ENCODE measurements at regions not wholly inside any gene's neighbourhood (a gene's known extent, or its start where the extent isn't known, plus 50 kb on each side); places are given as distances from the start of the nearest gene placed in this dataset.

DNA sequence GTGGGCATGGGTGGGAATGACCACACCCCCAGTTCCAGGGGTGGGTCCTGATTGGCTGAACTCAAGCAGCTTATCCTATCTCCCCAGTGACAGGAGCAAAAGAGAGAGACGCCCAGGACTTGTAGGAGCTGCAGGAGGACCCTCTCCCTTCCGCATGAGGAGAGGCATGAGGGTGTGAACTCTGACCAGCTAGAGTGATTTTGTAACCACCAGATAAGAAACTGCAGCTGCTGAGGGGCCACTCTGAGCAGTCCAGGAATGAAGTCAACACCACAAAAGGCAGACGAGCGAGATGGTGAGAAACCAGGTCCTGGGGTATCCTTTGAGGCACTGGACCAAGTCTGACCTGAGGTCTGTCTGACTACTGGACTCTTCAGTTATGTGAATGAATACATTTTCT is 521.9 kb downstream of the BNC2 start:
- peaks cover 43% of the 10 kb centered on the region for H3K4me1 ChIP-seq
- H3K4me3 ChIP-seq: no peak overlapping the region
- Mint-ChIP-seq H3K4me3 (no peak overlapping the region), H3K27ac (peak overlapping the region; percentile 88), H3K4me1 (peaks cover 63% of the 10 kb centered on the region), H3K9me3 (peaks cover 18% of the 10 kb centered on the region), H3K36me3 (no peaks in the 10 kb centered on the region), H3K27me3 (ENCODE audit: insufficient read depth, low read depth) (peaks cover 13% of the 10 kb centered on the region)
- no peaks in the 10 kb centered on the region for H4K20me1 ChIP-seq (ENCODE audit: low read depth)
- no peak overlapping the region for H3K9ac ChIP-seq
- no peak overlapping the region for H2AFZ ChIP-seq (replicated peaks)
- no peaks in the 10 kb centered on the region for H3K9me3 ChIP-seq (ENCODE audit: low read depth)
- TF ChIP-seq, protein P1, sequence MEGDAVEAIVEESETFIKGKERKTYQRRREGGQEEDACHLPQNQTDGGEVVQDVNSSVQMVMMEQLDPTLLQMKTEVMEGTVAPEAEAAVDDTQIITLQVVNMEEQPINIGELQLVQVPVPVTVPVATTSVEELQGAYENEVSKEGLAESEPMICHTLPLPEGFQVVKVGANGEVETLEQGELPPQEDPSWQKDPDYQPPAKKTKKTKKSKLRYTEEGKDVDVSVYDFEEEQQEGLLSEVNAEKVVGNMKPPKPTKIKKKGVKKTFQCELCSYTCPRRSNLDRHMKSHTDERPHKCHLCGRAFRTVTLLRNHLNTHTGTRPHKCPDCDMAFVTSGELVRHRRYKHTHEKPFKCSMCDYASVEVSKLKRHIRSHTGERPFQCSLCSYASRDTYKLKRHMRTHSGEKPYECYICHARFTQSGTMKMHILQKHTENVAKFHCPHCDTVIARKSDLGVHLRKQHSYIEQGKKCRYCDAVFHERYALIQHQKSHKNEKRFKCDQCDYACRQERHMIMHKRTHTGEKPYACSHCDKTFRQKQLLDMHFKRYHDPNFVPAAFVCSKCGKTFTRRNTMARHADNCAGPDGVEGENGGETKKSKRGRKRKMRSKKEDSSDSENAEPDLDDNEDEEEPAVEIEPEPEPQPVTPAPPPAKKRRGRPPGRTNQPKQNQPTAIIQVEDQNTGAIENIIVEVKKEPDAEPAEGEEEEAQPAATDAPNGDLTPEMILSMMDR (IDR thresholded peaks at IDR 0.05): no peak
- TF ChIP-seq EZH2phosphoT487 (IDR thresholded peaks at IDR 0.05) (no peak), EZH2 (IDR thresholded peaks at IDR 0.05) (no peak)
- H3F3A ChIP-seq (ENCODE audit: low read depth): peaks cover 22% of the 10 kb centered on the region
- H3K27me3 ChIP-seq: no peaks in the 10 kb centered on the region
- no peak overlapping the region for H3K27ac ChIP-seq
- H3K36me3 ChIP-seq: no peaks in the 10 kb centered on the region
- DNase-seq (ENCODE audit: low spot score): no peak
- no peaks in the 10 kb centered on the region for H3K79me2 ChIP-seq (ENCODE audit: low read depth)
- H3K4me2 ChIP-seq: no peak overlapping the region

DNA sequence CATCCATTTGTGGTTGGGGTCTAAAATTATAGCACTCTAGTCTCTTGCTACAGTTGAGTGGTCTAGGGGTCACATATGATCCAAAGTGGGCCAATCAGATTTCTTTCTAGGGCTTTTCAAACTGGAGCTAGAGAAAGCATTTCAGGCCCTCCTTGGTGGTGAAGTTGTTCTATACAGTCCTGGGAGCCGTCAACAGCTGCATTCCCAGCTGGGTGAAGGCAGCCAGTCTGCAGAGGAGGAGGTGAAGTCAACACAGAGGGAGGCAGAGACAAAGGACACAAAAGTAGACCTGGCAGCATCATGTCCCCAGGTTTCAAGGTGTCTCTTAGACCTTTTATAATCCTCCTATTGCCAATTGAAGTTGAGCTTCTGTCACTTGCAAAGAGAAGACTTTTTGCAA is 518.2 kb downstream of the BNC2 start:
- H3K4me1 ChIP-seq: peaks cover 19% of the 10 kb centered on the region
- no peak overlapping the region for H3K27ac ChIP-seq
- Mint-ChIP-seq H3K4me3 (no peak overlapping the region), H3K27me3 (ENCODE audit: insufficient read depth, low read depth) (peaks cover 8% of the 10 kb centered on the region), H3K4me1 (peaks cover 31% of the 10 kb centered on the region), H3K27ac (peak overlapping the region; percentile 7), H3K9me3 (peaks cover 9% of the 10 kb centered on the region), H3K36me3 (no peaks in the 10 kb centered on the region)
- H4K20me1 ChIP-seq (ENCODE audit: low read depth): no peaks in the 10 kb centered on the region
- H3F3A ChIP-seq (ENCODE audit: low read depth): no peaks in the 10 kb centered on the region
- H3K9ac ChIP-seq: no peak overlapping the region
- no peaks in the 10 kb centered on the region for H3K79me2 ChIP-seq (ENCODE audit: low read depth)
- no peak overlapping the region for H3K4me3 ChIP-seq
- no peak for DNase-seq (ENCODE audit: low spot score)
- no peaks in the 10 kb centered on the region for H3K36me3 ChIP-seq
- H2AFZ ChIP-seq (replicated peaks): no peak overlapping the region
- no peaks in the 10 kb centered on the region for H3K9me3 ChIP-seq (ENCODE audit: low read depth)
- no peak overlapping the region for H3K4me2 ChIP-seq
- no peaks in the 10 kb centered on the region for H3K27me3 ChIP-seq
- TF ChIP-seq EZH2phosphoT487 (IDR thresholded peaks at IDR 0.05) (no peak), EZH2 (IDR thresholded peaks at IDR 0.05) (no peak)
- TF ChIP-seq, protein P1 (IDR thresholded peaks at IDR 0.05): no peak

DNA sequence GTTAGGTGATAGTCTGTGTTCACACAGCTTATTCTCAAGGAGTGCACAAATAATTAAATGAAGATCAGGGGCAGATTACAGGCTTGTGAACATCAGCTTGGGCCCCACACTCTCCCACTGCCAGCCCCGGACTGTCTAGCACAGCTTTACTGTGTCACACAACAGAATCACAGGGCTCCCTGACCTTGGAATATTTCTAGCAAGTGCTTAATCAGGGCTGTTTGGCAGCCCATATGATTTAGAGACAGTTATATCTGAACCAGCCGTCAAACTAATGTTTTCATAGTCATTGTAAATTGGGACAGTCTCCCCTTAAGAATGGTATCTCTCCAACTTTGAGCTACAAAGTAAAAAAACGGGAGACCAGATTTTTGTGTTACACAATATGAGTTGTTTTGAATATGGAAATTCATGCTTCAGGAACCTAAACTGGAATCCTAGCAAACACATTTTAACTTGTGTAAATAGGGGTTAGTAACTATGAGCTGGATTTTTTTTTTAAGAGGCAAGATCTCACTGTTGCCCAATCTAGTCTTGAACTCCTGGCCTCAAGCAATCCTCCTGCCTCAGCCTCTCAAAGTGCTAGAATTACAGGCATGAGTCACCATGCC is 517.6 kb downstream of the BNC2 start:
- Mint-ChIP-seq H3K9me3 (peaks cover 9% of the 10 kb centered on the region), H3K27me3 (ENCODE audit: insufficient read depth, low read depth) (peaks cover 8% of the 10 kb centered on the region), H3K36me3 (no peaks in the 10 kb centered on the region), H3K4me1 (peaks cover 34% of the 10 kb centered on the region), H3K27ac (no peak overlapping the region), H3K4me3 (no peak overlapping the region)
- Histone ChIP-seq H3F3A (ENCODE audit: low read depth) (no peaks in the 10 kb centered on the region), H3K4me2 (no peak overlapping the region), H3K27me3 (no peaks in the 10 kb centered on the region), H3K9ac (no peak overlapping the region), H3K36me3 (no peaks in the 10 kb centered on the region), H2AFZ (replicated peaks) (no peak overlapping the region), H3K27ac (no peak overlapping the region), H3K79me2 (ENCODE audit: low read depth) (no peaks in the 10 kb centered on the region), H3K4me3 (no peak overlapping the region), H3K9me3 (ENCODE audit: low read depth) (no peaks in the 10 kb centered on the region), H3K4me1 (peaks cover 24% of the 10 kb centered on the region), H4K20me1 (ENCODE audit: low read depth) (no peaks in the 10 kb centered on the region)
- TF ChIP-seq EZH2 (IDR thresholded peaks at IDR 0.05): no peak
- TF ChIP-seq, protein P1 (IDR thresholded peaks at IDR 0.05): no peak
- DNase-seq (ENCODE audit: low spot score): no peak
